Heart left ventricle (tissue), 16 donors: ENCODE measurements at regions not wholly inside any gene's neighbourhood (a gene's known extent, or its start where the extent isn't known, plus 50 kb on each side); places are given as distances from the start of the nearest gene placed in this dataset.
"Not testable (repeated sequence)": the region's sequence is repeated elsewhere in the genome, so short reads cannot be mapped to it uniquely, and the experiment has no call there.

ENCODE experiments used
- ATAC-seq, 4 donors: fragments of 200-7000 bp; cut with Tn5 transposase; one replicate each; pipeline ENCODE4 v1.9.1; 2020 to 2022; ENCODE audit warnings: moderate library complexity in 4 of 4, mild to moderate bottlenecking in 3 of 4, moderate number of reproducible peaks in 1 of 4
- DNase-seq, 5 donors: peaks; one replicate each; pipeline ENCODE4 v3.0.0-alpha.2; 2020
- H3K27ac ChIP-seq, 12 donors: fragments of 200-600 bp; sonication (generic) in 4 of 12; one replicate each; pipeline versions ENCODE4 v1.5.0 to v1.8.0; 2016 to 2022; ENCODE audit warnings: mild to moderate bottlenecking in 2 of 12
- H3K27me3 ChIP-seq, 9 donors: fragments of 200-600 bp; sonication (generic) in 2 of 9; one replicate each; pipeline versions ENCODE4 v1.5.1 to v1.8.0; 2016 to 2022; ENCODE audit warnings: mild to moderate bottlenecking in 3 of 9
- H3K36me3 ChIP-seq, 9 donors: fragments of 200-600 bp; sonication (generic) in 2 of 9; one replicate each; pipeline versions ENCODE4 v1.5.0 to v1.8.0; 2018 to 2022; ENCODE audit warnings: mild to moderate bottlenecking in 2 of 9
- H3K4me1 ChIP-seq, 12 donors: fragments of 200-600 bp; sonication (generic) in 4 of 12; one replicate each; pipeline versions ENCODE4 v1.5.0 to v1.8.0; 2016 to 2022; ENCODE audit warnings: mild to moderate bottlenecking in 3 of 12
- H3K4me3 ChIP-seq, 12 donors: fragments of 200-600 bp; sonication (generic) in 4 of 12; one replicate each; pipeline versions ENCODE4 v1.5.0 to v1.8.0; 2017 to 2022; ENCODE audit warnings: mild to moderate bottlenecking in 9 of 12, moderate library complexity in 4 of 12
- H3K9me3 ChIP-seq, 12 donors: fragments of 200-600 bp; sonication (generic) in 4 of 12; one replicate each; pipeline versions ENCODE4 v1.5.0 to v1.8.0; 2016 to 2022; ENCODE audit warnings: mild to moderate bottlenecking in 1 of 12
- POLR2A ChIP-seq, 2 donors: fragments of 450-650 bp; IDR thresholded peaks; one replicate each; pipeline ENCODE4 v1.6.1; 2017; ENCODE audit warnings: antibody characterized with exemption in 2 of 2, mild to moderate bottlenecking in 2 of 2, moderate library complexity in 2 of 2
- WGBS, 4 donors: extraction: QIAGEN DNeasy Blood & Tissue Kit in 2 of 4; methylation state at CpG; one replicate each; pipeline versions ENCODE4 v1.1.5 to v1.1.7; 2013 to 2018; 5-methylcytosine and 5-hydroxymethylcytosine counted together
- intact Hi-C, 10 donors: fragments of 100-400 bp; cut with DNase I; formaldehyde crosslinking; loops; one replicate each; pipeline versions ENCODE4 v1.11.1 to v1.14.2; 2022
- TF ChIP-seq, protein P1 (sequence below), 12 donors: fragments of 200-600 bp; sonication (generic) in 4 of 12; IDR thresholded peaks; one replicate each; pipeline versions ENCODE4 v1.5.0 to v1.8.0; 2018 to 2022; ENCODE audit warnings: antibody characterized with exemption in 12 of 12, mild to moderate bottlenecking in 5 of 12
- donor health status: ischemic (EF 13 %, LVEDD 7.1; RV severe dilation, severe dysfunction).
- donor health status: healthy with polysubstance abuse.
- donor health status: DM: no; HTN: yes; CAD: no.
- donor health status: DM: no; HTN: no; CAD: no.
- donor health status: ischemic (EF 25% LVEDD 6.9; RV normal size, moderate dysfunction).
- donor health status: ischemic (EF 25% LVEDD 5.7; RV mildly dilated, moderate dysfunction).
- donor health status: healthy.
- donor health status: DM: yes; HTN: yes; CAD: no.
- donor health status: ischemic (EF 35%, LVEDD 5.7; RV mildly dilated, moderate dysfunction).
- donor health status: nonischemic (EF 11% LVEDD 7.7; RV severe dilation, severe dysfunction).
- donor health status: DM: yes; HTN: yes; CAD: no.
- donor health status: PGD.
- donor health status: ischemic (EF 29% LVEDD 5.4; RV normal size, mild dysfunction).
- donor health status: nonischemic (EF 23%, LVEDD 6.1; RV moderate dilation, normal function).

DNA sequence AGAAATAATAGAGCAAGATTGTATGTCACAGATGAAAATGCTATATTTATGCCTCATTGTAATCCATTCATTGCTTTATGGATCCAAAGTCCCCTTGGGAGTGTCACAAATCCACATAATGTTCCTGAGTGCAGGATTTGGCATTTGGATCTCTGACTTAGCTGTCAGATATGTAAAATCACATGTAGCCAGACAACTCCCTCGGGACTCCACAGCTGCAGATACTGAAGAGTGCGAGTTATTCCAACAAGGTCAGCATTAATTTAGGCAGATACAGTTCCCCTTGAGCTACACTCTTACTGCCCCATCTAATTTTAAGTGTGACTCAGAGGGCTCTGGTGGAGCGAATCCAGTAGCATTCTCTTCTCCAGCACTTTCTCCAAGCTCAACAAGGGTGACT lies 433.2 kb downstream of the CD83 start:
- H3K4me3 ChIP-seq: no peak overlapping the region
- DNase-seq: peak in 4 of 5 donors; percentile 51 to 75 (median 60)

DNA sequence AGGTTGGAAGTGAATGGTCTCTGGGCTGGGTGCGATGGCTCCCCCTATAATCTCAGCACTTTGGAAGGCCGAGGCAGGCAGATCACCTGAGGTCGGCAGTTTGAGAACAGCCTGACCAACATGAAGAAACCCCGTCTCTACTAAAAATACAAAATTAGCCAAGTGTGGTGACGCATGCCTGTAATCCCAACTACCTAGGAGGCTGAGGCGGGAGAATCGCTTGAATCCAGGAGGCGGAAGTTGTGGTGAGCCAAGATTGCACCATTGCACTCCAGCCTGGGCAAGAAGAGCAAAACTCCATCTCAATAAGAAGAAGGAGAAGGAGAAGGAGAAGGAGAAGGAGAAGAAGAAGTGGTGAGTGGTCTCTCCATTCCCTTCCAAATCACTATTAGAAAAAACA lies 434.0 kb downstream of the CD83 start:
- intact Hi-C loops, H3K36me3 ChIP-seq, H3K9me3 ChIP-seq, H3K27me3 ChIP-seq, H3K4me3 ChIP-seq, DNase-seq, ATAC-seq: not testable (repeated sequence)
- 93 to 99% (median 98%) methylated on average over 8 of the region's 8 CpGs for WGBS, 4 donors
- H3K4me1 ChIP-seq: peaks cover 0 to 20% (median 10%) of the 10 kb centered on the region in 12 donors
- peak overlapping the region in 1 of 12 donors; percentile 58 for H3K27ac ChIP-seq

More for the DNA sequence above, 433.2 kb downstream of the CD83 start:
- peak overlapping the region in 11 of 12 donors; percentile 1 to 69 (median 58) for H3K27ac ChIP-seq
- H3K27me3 ChIP-seq: no peaks in the 10 kb centered on the region
- WGBS, 4 donors: 9 to 35% (median 29%) methylated on average over 3 of the region's 3 CpGs
- TF ChIP-seq, protein P1, sequence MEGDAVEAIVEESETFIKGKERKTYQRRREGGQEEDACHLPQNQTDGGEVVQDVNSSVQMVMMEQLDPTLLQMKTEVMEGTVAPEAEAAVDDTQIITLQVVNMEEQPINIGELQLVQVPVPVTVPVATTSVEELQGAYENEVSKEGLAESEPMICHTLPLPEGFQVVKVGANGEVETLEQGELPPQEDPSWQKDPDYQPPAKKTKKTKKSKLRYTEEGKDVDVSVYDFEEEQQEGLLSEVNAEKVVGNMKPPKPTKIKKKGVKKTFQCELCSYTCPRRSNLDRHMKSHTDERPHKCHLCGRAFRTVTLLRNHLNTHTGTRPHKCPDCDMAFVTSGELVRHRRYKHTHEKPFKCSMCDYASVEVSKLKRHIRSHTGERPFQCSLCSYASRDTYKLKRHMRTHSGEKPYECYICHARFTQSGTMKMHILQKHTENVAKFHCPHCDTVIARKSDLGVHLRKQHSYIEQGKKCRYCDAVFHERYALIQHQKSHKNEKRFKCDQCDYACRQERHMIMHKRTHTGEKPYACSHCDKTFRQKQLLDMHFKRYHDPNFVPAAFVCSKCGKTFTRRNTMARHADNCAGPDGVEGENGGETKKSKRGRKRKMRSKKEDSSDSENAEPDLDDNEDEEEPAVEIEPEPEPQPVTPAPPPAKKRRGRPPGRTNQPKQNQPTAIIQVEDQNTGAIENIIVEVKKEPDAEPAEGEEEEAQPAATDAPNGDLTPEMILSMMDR (IDR thresholded peaks at IDR 0.05): no peak
- no peak for TF ChIP-seq POLR2A (IDR thresholded peaks at IDR 0.05)
- H3K9me3 ChIP-seq: no peaks in the 10 kb centered on the region
- intact Hi-C loops: no loop called here
- H3K36me3 ChIP-seq: no peaks in the 10 kb centered on the region
- H3K4me1 ChIP-seq: peaks cover 0 to 20% (median 10%) of the 10 kb centered on the region in 12 donors
- peak; percentile 93 to 98 (median 97) for ATAC-seq

DNA sequence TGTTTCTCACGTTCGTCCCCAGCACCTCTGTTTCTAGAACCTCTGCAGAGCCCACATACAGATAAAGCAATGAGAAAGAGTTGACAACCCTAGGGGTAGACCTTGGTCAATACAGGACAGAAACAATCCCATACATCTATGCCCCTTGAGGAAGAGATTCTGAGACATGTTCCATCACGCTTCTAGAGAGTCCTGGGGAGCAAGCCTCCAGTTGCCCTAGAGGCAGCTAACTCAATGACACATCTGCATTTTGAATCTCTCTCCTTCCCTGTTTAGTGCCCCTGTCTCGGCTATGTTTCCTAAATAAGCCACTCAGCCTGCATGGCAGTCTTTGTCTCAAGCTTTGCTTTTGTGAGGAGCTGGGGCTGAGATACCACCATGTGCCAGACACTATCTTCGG lies 435.3 kb downstream of the CD83 start:
- TF ChIP-seq, protein P1 (IDR thresholded peaks at IDR 0.05): no peak
- no peak for TF ChIP-seq POLR2A (IDR thresholded peaks at IDR 0.05)
- Histone ChIP-seq H3K27ac (no peak overlapping the region), H3K36me3 (no peaks in the 10 kb centered on the region), H3K27me3 (no peaks in the 10 kb centered on the region), H3K9me3 (no peaks in the 10 kb centered on the region), H3K4me1 (peaks cover 0 to 20% (median 10%) of the 10 kb centered on the region in 12 donors), H3K4me3 (no peak overlapping the region)
- ATAC-seq (no peak), DNase-seq (no peak)
- intact Hi-C loops: no loop called here
- WGBS, 4 donors: 88 to 95% (median 91%) methylated on average over 5 of the region's 5 CpGs

DNA sequence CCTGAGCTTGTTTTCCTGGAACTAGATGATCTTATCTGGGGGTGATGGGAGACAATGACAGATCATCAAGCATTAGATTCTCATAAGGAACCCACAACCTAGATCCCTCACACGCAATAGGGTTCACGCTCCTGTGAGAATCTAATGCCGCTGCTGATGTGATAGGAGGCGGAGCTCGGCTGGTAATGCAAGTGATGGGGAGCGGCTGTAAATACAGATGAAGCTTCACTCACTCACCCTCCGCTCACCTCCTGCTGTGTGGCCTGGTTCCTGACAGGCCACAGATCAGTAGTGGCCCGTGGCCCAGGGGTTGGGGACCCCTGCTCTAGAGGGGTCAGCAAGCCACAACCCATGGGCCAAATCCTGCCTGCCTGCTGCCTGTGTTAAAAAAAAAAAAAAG lies 435.9 kb downstream of the CD83 start:
- Histone ChIP-seq H3K9me3 (no peaks in the 10 kb centered on the region), H3K4me3 (no peak overlapping the region), H3K27ac (no peak overlapping the region), H3K27me3 (no peaks in the 10 kb centered on the region), H3K36me3 (no peaks in the 10 kb centered on the region), H3K4me1 (peaks cover 0 to 20% (median 10%) of the 10 kb centered on the region in 12 donors)
- TF ChIP-seq, protein P1 (IDR thresholded peaks at IDR 0.05): no peak
- no peak for TF ChIP-seq POLR2A (IDR thresholded peaks at IDR 0.05)
- intact Hi-C loops: no loop called here
- no peak for ATAC-seq
- 88 to 96% (median 93%) methylated on average over 7 to 8 of the region's 8 CpGs for WGBS, 4 donors
- DNase-seq: no peak

DNA sequence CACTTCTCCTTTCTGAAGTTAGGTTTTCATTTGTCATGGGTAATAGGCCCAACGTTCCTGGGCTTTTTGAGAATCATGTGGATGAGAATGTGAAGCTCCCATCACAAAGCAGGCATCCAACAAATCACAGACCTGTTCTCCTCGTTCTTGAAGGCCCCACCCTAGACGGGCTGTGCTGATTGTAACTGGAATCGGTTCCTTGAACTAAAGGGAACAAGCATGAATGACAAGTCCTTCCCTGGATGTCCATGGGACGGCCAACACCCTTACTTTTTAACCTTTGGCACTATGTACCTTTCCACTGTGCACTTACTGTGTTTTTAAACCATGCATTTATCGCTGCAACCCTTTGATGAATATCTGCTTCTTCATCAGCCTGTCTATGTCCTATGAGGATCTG lies 438.2 kb downstream of the CD83 start:
- peaks cover 0 to 10% (median 5%) of the 10 kb centered on the region in 12 donors for H3K4me1 ChIP-seq
- no peaks in the 10 kb centered on the region for H3K9me3 ChIP-seq
- no peak overlapping the region for H3K27ac ChIP-seq
- H3K4me3 ChIP-seq: no peak overlapping the region
- ATAC-seq (no peak), DNase-seq (no peak)
- TF ChIP-seq, protein P1 (IDR thresholded peaks at IDR 0.05): no peak
- no peak for TF ChIP-seq POLR2A (IDR thresholded peaks at IDR 0.05)
- WGBS, 4 donors: 91 to 94% (median 93%) methylated on average over 6 of the region's 6 CpGs
- no peaks in the 10 kb centered on the region for H3K36me3 ChIP-seq
- intact Hi-C loops: no loop called here
- H3K27me3 ChIP-seq: no peaks in the 10 kb centered on the region
